ENCODE measurements at regions not wholly inside any gene's neighbourhood (a gene's known extent, or its start where the extent isn't known, plus 50 kb on each side); places are given as distances from the start of the nearest gene placed in this dataset.

GRCh38 chr6:78427386-78427785 lies 440.0 kb upstream of the IRAK1BP1 start:
- TF ChIP-seq ZNF8 (CRISPR knock-in tag; IDR thresholded peaks at IDR 0.05) (no peak), ZNF565 (CRISPR knock-in tag; conservative IDR thresholded peaks at IDR 0.05; ENCODE audit: low read depth) (no peak), ARNTL (CRISPR knock-in tag; IDR thresholded peaks at IDR 0.05; ENCODE audit: borderline replicate concordance, low read depth) (no peak), RARB (CRISPR knock-in tag; IDR thresholded peaks at IDR 0.05) (no peak), OSR1 (CRISPR knock-in tag; IDR thresholded peaks at IDR 0.05) (no peak), TSHZ2 (CRISPR knock-in tag; IDR thresholded peaks at IDR 0.05) (no peak), TCF4 (CRISPR knock-in tag; IDR thresholded peaks at IDR 0.05; ENCODE audit: borderline replicate concordance) (no peak), CSDC2 (CRISPR knock-in tag; IDR thresholded peaks at IDR 0.05) (no peak), GLIS3 (CRISPR knock-in tag; IDR thresholded peaks at IDR 0.05) (no peak), TOX (CRISPR knock-in tag; IDR thresholded peaks at IDR 0.05; ENCODE audit: borderline replicate concordance) (no peak)
- TF ChIP-seq, protein P1, sequence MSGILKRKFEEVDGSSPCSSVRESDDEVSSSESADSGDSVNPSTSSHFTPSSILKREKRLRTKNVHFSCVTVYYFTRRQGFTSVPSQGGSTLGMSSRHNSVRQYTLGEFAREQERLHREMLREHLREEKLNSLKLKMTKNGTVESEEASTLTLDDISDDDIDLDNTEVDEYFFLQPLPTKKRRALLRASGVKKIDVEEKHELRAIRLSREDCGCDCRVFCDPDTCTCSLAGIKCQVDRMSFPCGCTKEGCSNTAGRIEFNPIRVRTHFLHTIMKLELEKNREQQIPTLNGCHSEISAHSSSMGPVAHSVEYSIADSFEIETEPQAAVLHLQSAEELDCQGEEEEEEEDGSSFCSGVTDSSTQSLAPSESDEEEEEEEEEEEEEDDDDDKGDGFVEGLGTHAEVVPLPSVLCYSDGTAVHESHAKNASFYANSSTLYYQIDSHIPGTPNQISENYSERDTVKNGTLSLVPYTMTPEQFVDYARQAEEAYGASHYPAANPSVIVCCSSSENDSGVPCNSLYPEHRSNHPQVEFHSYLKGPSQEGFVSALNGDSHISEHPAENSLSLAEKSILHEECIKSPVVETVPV (CRISPR knock-in tag; IDR thresholded peaks at IDR 0.05): no peak
- TF ChIP-seq, protein P2, sequence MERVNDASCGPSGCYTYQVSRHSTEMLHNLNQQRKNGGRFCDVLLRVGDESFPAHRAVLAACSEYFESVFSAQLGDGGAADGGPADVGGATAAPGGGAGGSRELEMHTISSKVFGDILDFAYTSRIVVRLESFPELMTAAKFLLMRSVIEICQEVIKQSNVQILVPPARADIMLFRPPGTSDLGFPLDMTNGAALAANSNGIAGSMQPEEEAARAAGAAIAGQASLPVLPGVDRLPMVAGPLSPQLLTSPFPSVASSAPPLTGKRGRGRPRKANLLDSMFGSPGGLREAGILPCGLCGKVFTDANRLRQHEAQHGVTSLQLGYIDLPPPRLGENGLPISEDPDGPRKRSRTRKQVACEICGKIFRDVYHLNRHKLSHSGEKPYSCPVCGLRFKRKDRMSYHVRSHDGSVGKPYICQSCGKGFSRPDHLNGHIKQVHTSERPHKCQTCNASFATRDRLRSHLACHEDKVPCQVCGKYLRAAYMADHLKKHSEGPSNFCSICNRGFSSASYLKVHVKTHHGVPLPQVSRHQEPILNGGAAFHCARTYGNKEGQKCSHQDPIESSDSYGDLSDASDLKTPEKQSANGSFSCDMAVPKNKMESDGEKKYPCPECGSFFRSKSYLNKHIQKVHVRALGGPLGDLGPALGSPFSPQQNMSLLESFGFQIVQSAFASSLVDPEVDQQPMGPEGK (CRISPR knock-in tag; IDR thresholded peaks at IDR 0.05; ENCODE audit: borderline replicate concordance): no peak

Data from SK-N-SH treated with all-trans-retinoic acid at 6 μM for 48 hours (cell line).